Thoracic aorta (tissue), 2 donors: ENCODE measurements at regions not wholly inside any gene's neighbourhood (a gene's known extent, or its start where the extent isn't known, plus 50 kb on each side); places are given as distances from the start of the nearest gene placed in this dataset.

Experiments used
- ATAC-seq: fragments of 150-250 bp; one replicate; pipeline ENCODE4 v1.8.0; 2017; ENCODE audit warnings: low read depth; ENCODE audit not compliant: insufficient number of reproducible peaks, low FRiP score
- DNase-seq: peaks from one replicate; pipeline ENCODE4 v3.0.0-alpha.2; 2020; ENCODE audit warnings: low spot score
- H3K27ac ChIP-seq, 2 donors: fragments of 200-600 bp; sonication (generic); 1 replicate in 1 of 2; 2 replicates in 1 of 2; pipeline ENCODE4 v1.5.1; 2016; ENCODE audit warnings: mild to moderate bottlenecking in 2 of 2, moderate library complexity in 2 of 2
- H3K27me3 ChIP-seq: fragments of 200-600 bp; sonication (generic); replicated peaks from 2 replicates; pipeline ENCODE4 v1.6.0; 2016; ENCODE audit warnings: mild to moderate bottlenecking; ENCODE audit not compliant: insufficient read depth
- H3K36me3 ChIP-seq: fragments of 200-600 bp; sonication (generic); one replicate; pipeline ENCODE4 v1.5.1; 2016
- H3K4me1 ChIP-seq, 2 donors: fragments of 200-600 bp; sonication (generic); 1 replicate in 1 of 2; 2 replicates in 1 of 2; pipeline versions ENCODE4 v1.5.1 to v1.6.0; 2016; ENCODE audit warnings: low read depth in 2 of 2, mild to moderate bottlenecking in 1 of 2; ENCODE audit not compliant: control insufficient read depth in 1 of 2
- H3K4me3 ChIP-seq: fragments of 200-600 bp; sonication (generic); 2 replicates; pipeline ENCODE4 v1.5.1; 2016; ENCODE audit warnings: mild to moderate bottlenecking
- H3K9me3 ChIP-seq: fragments of 200-600 bp; sonication (generic); 2 replicates; pipeline ENCODE4 v1.5.1; 2016
- TF ChIP-seq, protein P1 (sequence below): fragments of 200-600 bp; sonication (generic); IDR thresholded peaks from one replicate; pipeline ENCODE4 v1.5.1; 2019; ENCODE audit warnings: antibody characterized with exemption

DNA sequence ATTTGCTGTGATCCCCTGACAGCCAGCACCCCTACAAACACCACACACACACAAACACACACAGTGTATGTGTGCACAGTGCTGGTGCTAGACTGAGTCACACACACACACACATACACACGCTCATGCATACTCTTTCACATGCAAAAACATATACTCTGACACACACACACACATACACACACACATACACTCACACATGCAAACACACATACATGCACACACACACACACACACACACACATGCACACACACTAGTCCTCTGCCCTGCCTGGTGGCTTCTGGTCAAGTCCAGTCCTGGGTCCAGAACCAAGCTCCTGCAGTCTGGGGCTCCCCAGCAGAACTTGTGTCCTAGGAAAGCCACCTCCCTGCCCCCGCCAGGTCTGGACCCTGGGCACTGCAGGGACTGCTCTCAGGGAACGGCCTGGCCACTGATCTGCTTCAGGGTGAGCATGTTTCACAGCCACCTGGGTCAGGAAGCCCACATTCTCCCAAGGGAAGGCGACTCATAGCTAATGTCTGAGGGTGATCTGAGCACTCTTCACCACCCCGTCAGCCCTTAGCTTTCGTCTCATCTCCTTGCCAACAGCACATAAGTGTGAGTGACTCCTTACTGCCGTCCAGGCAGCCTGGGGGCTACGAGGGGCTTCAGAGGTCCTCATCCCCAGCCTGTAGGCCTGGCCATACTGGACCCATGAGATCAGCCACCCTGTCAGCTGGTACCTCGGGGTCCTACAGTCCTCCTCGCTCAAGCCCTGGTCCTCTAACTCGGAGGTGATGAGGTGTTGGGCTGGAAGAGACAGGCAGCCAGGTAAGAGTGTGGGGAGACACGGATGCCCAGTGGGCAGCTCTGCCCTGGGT is 88.1 kb downstream of the MCFD2 start:
- Histone ChIP-seq H3K9me3 (no peaks in the 10 kb centered on the region), H3K36me3 (no peaks in the 10 kb centered on the region), H3K27ac (no peak overlapping the region), H3K4me3 (no peak overlapping the region), H3K4me1 (no peaks in the 10 kb centered on the region), H3K27me3 (no peaks in the 10 kb centered on the region)
- DNase-seq (no peak), ATAC-seq (no peak)
- TF ChIP-seq, protein P1, sequence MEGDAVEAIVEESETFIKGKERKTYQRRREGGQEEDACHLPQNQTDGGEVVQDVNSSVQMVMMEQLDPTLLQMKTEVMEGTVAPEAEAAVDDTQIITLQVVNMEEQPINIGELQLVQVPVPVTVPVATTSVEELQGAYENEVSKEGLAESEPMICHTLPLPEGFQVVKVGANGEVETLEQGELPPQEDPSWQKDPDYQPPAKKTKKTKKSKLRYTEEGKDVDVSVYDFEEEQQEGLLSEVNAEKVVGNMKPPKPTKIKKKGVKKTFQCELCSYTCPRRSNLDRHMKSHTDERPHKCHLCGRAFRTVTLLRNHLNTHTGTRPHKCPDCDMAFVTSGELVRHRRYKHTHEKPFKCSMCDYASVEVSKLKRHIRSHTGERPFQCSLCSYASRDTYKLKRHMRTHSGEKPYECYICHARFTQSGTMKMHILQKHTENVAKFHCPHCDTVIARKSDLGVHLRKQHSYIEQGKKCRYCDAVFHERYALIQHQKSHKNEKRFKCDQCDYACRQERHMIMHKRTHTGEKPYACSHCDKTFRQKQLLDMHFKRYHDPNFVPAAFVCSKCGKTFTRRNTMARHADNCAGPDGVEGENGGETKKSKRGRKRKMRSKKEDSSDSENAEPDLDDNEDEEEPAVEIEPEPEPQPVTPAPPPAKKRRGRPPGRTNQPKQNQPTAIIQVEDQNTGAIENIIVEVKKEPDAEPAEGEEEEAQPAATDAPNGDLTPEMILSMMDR = no peak

DNA sequence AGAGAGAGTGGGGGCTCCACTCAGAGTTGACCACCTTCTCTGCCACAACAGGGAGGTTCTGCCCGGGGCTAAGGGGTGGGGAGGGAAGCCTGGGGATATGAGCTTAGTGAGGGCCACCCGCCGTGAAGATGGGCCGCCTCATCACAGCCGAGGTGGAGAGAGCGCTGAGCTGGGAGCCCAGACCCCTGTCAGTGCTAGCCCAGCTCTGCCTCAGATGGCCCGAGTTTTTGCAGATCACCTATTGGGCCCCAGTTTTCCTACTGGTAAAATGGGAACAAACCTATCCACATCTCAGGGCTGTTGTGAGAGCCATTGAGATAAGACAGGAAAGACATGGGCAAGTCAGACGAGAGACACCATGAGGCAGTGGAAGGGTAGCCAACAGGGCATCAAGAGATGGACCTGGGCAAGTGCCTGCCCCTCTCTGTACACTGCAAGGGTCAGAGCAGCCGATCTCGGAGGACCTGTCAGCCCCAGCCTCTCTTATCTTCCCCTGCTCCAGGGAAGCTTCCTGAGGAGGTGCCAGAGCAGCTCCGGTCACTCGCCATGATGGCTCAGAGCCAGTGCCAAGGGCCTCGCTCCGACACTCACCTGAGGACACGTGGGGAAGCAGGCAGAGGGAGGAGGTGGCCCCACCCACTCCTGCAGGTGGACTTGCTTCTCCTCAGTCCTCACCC is 88.9 kb downstream of the MCFD2 start:
- H3K9me3 ChIP-seq = no peaks in the 10 kb centered on the region
- TF ChIP-seq, protein P1 = no peak
- H3K27me3 ChIP-seq = no peaks in the 10 kb centered on the region
- no peak overlapping the region for H3K27ac ChIP-seq
- no peaks in the 10 kb centered on the region for H3K4me1 ChIP-seq
- H3K36me3 ChIP-seq = no peaks in the 10 kb centered on the region
- no peak overlapping the region for H3K4me3 ChIP-seq
- DNase-seq (no peak), ATAC-seq (no peak)

DNA sequence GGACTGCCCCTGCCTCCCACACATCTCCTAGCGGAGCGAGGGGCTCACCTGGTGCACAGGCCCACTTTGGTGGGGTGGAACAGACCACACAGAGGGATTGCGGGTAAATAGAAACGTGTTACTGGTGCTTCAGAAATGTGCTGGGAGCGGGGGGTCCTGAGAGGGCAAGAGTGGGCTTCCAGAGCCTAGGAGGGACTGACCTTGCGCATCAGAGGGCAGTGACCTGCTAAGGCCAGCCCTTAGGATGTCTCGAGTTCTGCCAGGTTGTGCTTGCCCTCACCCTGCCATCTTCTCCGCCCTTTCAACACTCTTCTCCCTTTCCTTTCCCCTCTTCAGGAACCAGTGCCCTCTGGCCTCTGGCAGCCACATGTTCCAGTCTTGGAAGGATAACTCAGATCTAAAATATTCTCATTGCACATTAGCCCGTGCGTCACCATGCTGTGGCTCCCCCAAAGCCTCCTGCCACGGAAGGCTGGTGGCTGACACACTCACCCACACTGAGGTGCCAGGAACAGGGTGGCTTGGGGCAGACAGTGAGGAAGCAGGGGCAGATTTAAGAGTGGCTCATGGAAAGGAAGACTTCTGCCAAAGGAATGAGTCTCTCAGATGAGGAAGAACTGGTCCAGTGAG is 89.6 kb downstream of the MCFD2 start:
- DNase-seq (no peak), ATAC-seq (no peak)
- TF ChIP-seq, protein P1 = no peak

DNA sequence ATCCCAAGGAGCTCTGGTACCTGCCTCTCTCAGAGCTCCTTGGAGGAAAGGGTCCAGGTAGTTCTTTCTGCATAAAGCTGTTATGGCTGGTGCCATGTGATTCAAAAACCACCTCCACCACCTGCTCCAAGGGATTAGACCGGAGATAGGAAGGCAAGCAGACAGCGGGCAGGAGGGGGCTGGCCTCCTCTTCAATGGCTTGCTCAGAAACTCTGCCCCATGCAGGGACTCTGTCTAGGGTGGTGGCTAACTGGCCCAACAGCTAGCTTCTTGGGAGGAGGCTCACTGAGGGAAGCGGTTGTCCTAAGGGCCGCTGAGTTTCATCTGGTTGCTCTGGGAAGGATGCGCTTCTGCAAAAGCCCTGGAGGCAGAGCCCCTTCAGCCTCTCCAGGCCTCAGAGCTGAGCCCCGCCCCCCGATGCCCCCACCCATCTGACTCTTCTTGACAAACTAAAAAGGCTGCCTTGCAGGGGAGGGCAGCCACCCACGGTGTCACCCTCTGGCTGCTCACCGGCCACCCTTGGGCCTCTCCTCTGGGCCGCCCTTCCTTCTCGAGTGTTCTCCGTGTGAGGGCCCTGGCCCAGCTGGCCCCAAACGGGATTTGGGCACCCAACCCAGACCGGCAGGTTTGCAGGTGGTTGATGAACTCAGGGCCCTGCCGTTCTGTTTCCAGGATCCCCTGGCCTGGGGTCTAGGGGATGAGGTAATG is 90.2 kb downstream of the MCFD2 start:
- TF ChIP-seq, protein P1 = no peak
- no peaks in the 10 kb centered on the region for H3K9me3 ChIP-seq
- no peak for DNase-seq
- no peak overlapping the region for H3K4me3 ChIP-seq
- no peaks in the 10 kb centered on the region for H3K27me3 ChIP-seq
- ATAC-seq = no peak
- H3K36me3 ChIP-seq = no peaks in the 10 kb centered on the region
- no peak overlapping the region for H3K27ac ChIP-seq
- H3K4me1 ChIP-seq = no peaks in the 10 kb centered on the region

More for the DNA sequence above, 89.6 kb downstream of the MCFD2 start:
- Histone ChIP-seq H3K27me3 (no peaks in the 10 kb centered on the region), H3K27ac (no peak overlapping the region), H3K9me3 (no peaks in the 10 kb centered on the region), H3K4me1 (no peaks in the 10 kb centered on the region), H3K36me3 (no peaks in the 10 kb centered on the region), H3K4me3 (no peak overlapping the region)

DNA sequence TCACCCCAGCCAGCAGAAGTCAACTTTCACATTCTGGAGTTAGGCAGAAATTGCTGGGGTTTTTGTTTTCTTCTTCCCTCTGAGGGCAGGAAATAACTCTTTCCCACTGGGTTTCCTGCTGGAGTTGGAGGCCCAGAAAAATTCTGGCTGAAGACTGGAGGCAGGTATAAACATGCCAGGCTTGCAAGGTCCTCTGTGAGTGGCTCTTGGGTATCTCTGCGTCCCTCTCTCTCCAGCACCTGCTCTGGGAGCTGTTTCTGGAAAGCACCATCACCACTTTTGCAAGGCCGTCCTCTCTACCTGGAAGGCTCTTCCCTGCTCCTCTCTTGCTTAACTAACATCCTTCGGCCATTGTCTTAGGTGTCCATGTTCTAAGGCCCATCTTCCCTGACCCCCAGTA is 91.0 kb downstream of the MCFD2 start:
- DNase-seq = no peak
- Histone ChIP-seq H3K27ac (no peak overlapping the region), H3K27me3 (no peaks in the 10 kb centered on the region), H3K4me3 (no peak overlapping the region), H3K9me3 (no peaks in the 10 kb centered on the region), H3K36me3 (no peaks in the 10 kb centered on the region), H3K4me1 (no peaks in the 10 kb centered on the region)
- TF ChIP-seq, protein P1 = no peak
- ATAC-seq = no peak
